Activated CD4-positive, alpha-beta T cell treated with anti-CD3 and anti-CD28 coated beads for 36 hours (primary cell): ENCODE measurements at regions not wholly inside any gene's neighbourhood (a gene's known extent, or its start where the extent isn't known, plus 50 kb on each side); places are given as distances from the start of the nearest gene placed in this dataset.

Source experiments
- ATAC-seq: fragments of 200-7000 bp; cut with Tn5 transposase; one replicate; pipeline ENCODE4 v1.10.0; 2021; ENCODE audit warnings: mild to moderate bottlenecking, moderate library complexity
- CTCF ChIA-PET: fragments of 350-600 bp; sonication (Branson Sonifier 250); formaldehyde crosslinking; loops from one replicate; lab custom pipeline; 2021; ENCODE audit warnings: antibody characterized with exemption; lab: Charles Lee
- POLR2A ChIA-PET: fragments of 350-600 bp; sonication (Branson Sonifier 250); formaldehyde crosslinking; loops from one replicate; lab custom pipeline; 2021; ENCODE audit warnings: antibody characterized with exemption, inconsistent platforms; lab: Charles Lee
- DNase-seq: peaks from one replicate; pipeline ENCODE4 v3.0.0-alpha.2; 2020
- H3K27ac Mint-ChIP-seq: one replicate; pipeline ENCODE4 v1.8.0; 2021; ENCODE audit warnings: mixed read lengths
- H3K27me3 Mint-ChIP-seq: one replicate; pipeline ENCODE4 v1.8.0; 2021; ENCODE audit warnings: mixed read lengths
- H3K36me3 Mint-ChIP-seq: one replicate; pipeline ENCODE4 v1.8.0; 2021; ENCODE audit warnings: low read depth, mixed read lengths
- H3K4me1 Mint-ChIP-seq: one replicate; pipeline ENCODE4 v1.8.0; 2021; ENCODE audit warnings: mixed read lengths
- H3K4me3 Mint-ChIP-seq: one replicate; pipeline ENCODE4 v1.8.0; 2021; ENCODE audit warnings: mild to moderate bottlenecking, moderate library complexity, mixed read lengths
- H3K9me3 Mint-ChIP-seq: one replicate; pipeline ENCODE4 v1.8.0; 2021; ENCODE audit warnings: low read depth, mixed read lengths
- intact Hi-C, 2 experiments: fragments of 100-400 bp; cut with DNase I in 1 of 2; cut with micrococcal nuclease in 1 of 2; formaldehyde crosslinking; loops; one replicate each; pipeline versions ENCODE4 v1.14.2 to v1.15.1; 2022 to 2024; cut with DNase I, micrococcal nuclease

DNA sequence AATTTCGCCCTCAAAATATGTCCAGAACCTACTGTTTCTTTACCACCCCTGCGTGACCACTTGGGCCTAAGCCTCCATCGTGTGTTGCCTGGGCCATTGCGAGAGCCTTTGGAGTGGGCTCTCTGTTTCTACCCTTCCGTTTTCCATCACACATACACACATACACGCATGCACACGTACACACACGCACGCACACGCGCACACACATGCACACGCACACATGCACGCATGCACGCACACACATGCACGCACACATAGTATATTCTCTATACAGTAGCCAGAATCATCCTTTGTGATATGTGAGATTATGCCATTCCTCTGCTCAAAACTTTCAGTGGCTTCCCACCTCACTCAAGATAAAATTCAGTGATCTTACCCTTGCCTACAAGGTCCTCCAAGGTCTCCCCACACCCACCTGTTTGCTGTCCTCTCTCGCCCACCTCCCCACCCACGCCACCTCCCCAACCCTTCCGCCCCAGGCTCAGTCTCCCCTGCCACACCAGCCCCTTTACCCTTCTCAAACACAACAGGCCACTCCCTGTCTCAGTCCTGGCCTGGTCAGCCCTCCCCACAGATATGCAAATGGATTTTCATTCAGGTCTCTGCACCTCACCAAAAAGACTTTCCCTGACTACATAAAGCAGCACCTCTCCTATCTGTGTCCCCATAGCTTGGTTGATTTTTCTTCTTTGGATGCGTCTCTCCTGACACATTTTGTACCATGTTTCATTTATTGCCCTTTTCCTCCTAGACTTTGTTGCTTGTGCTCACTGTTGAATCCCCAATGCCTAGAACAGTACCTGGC is 559.6 kb downstream of the CD83 start:
- DNase-seq = no peak
- intact Hi-C loops = loop anchor here (5.0 to 10.0 kb wide), 3 partner anchors 40 to 948 kb away; no protein-coding TSS in a partner anchor
- Mint-ChIP-seq H3K27me3 (no peaks in the 10 kb centered on the region), H3K4me1 (peaks cover 46% of the 10 kb centered on the region), H3K9me3 (no peaks in the 10 kb centered on the region), H3K27ac (peak overlapping the region; percentile 82), H3K36me3 (no peaks in the 10 kb centered on the region), H3K4me3 (no peak overlapping the region)
- POLR2A ChIA-PET = no interaction called here
- CTCF ChIA-PET = interaction anchor here (0.7 kb wide), 1 partner anchor 723 kb away, joined by 3 read pairs; no protein-coding TSS in a partner anchor
- no peak for ATAC-seq

DNA sequence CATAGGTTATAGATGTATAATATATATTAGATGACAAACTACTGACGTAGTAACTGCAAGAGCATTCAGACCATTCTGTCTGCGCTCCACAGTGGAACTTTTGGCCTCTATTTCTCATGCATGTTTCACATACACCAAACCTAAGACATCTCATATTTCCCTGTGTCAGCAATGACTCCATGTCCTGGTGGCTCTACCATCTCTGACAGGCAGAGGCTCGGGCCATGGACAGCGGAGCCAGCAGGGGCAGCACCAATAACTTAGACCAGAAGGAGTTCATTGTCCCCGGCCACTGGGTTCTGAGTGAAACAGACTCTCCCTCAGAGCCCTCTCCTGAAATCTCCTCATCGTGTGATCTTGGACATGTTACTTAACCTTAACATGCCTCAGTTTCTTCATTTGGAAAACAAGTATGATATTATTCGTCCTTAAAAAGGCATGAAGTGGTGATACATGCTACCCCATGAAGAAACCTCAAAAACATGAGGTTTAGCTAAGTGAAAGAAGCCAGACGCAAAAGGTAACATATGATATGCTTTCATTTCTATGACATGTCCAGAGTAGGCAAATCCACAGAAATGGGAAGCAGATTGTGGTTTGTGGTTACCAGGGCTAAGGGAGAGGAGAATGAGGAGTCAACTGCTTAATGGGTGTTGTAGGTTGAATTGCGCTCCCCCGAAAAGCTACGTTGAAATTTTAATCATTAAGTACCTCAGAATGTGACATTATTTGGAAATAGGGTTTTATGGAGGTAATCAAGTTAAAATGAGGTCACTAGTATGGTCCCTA is 564.0 kb upstream of the JARID2 start:
- ChIA-PET POLR2A (no interaction called here), CTCF (no interaction called here)
- DNase-seq (no peak), ATAC-seq (no peak)
- no peaks in the 10 kb centered on the region for H3K27me3 Mint-ChIP-seq
- no peak overlapping the region for H3K27ac Mint-ChIP-seq
- no peaks in the 10 kb centered on the region for H3K36me3 Mint-ChIP-seq
- no peak overlapping the region for H3K4me3 Mint-ChIP-seq
- intact Hi-C loops = no loop called here
- H3K4me1 Mint-ChIP-seq = peaks cover 7% of the 10 kb centered on the region
- H3K9me3 Mint-ChIP-seq = no peaks in the 10 kb centered on the region

DNA sequence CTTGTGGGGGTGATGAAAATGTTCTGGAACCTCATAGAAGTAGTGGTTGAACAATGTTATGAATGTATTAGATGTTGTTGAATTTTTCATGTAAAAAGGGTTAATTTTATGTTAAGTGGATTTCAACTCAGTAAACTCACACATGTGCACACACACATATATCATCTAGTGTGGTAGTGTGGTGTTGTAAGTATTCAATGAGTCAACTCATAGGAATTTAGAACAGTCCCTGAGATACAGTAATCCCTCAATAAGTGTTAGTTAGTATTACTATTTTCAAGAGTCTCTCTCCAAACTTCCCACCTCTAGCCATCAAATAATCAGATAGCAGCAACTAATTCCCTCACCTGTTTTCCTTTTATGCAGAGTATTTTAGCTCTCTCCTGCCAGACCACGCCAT is 563.1 kb upstream of the JARID2 start:
- CTCF ChIA-PET = no interaction called here
- ATAC-seq = no peak

DNA sequence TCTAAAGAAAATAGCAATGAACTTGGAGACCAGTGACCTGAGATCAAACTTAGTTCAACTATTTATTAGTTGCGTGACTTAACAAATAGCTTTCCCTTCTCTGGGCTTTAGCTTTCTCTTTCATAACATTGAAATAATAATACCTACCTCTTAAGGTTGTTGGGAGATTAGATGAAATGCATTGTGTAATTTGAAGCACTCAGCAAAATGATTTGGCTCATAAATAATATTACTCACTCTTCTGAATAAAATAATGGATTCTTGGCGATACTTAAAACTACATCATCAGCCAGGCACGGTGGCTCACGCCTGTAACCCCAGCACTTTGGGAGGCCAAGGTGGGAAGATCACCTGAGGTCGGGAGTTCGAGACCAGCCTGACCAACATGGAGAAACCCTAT is 556.2 kb upstream of the JARID2 start:
- Mint-ChIP-seq H3K36me3 (no peaks in the 10 kb centered on the region), H3K4me1 (no peaks in the 10 kb centered on the region), H3K27me3 (no peaks in the 10 kb centered on the region), H3K27ac (no peak overlapping the region), H3K9me3 (no peaks in the 10 kb centered on the region), H3K4me3 (no peak overlapping the region)
- ChIA-PET POLR2A (no interaction called here), CTCF (interaction anchor here (1.1 to 1.7 kb wide), 2 partner anchors 8 to 20 kb away, joined by 3 to 4 read pairs; no protein-coding TSS in a partner anchor)
- intact Hi-C loops = no loop called here
- ATAC-seq (no peak), DNase-seq (no peak)

More for the DNA sequence above, 563.1 kb upstream of the JARID2 start:
- DNase-seq = no peak
- Mint-ChIP-seq H3K4me1 (no peaks in the 10 kb centered on the region), H3K9me3 (no peaks in the 10 kb centered on the region), H3K4me3 (no peak overlapping the region), H3K27ac (no peak overlapping the region), H3K36me3 (no peaks in the 10 kb centered on the region), H3K27me3 (no peaks in the 10 kb centered on the region)
- intact Hi-C loops = no loop called here
- POLR2A ChIA-PET = no interaction called here

GRCh38 chr6:14690120-14691056 is 555.5 kb upstream of the JARID2 start:
- DNase-seq = no peak
- no peak overlapping the region for H3K4me3 Mint-ChIP-seq
- POLR2A ChIA-PET = no interaction called here
- H3K9me3 Mint-ChIP-seq = no peaks in the 10 kb centered on the region
- no peaks in the 10 kb centered on the region for H3K4me1 Mint-ChIP-seq
- no peak for ATAC-seq
- intact Hi-C loops = no loop called here
- no peaks in the 10 kb centered on the region for H3K36me3 Mint-ChIP-seq
- H3K27ac Mint-ChIP-seq = no peak overlapping the region
- H3K27me3 Mint-ChIP-seq = no peaks in the 10 kb centered on the region
- CTCF ChIA-PET = interaction anchor here (0.8 to 1.7 kb wide), 3 partner anchors 8 to 112 kb away, joined by 3 to 6 read pairs (median 4); no protein-coding TSS in a partner anchor

- Mint-ChIP-seq H3K27ac (no peak overlapping the region), H3K27me3 (no peaks in the 10 kb centered on the region), H3K4me3 (no peak overlapping the region), H3K4me1 (no peaks in the 10 kb centered on the region), H3K36me3 (no peaks in the 10 kb centered on the region), H3K9me3 (no peaks in the 10 kb centered on the region)
- ATAC-seq = peak; percentile 70
- no peak for DNase-seq
- CTCF ChIA-PET = no interaction called here
- intact Hi-C loops = no loop called here
- POLR2A ChIA-PET = no interaction called here
Observed at GRCh38 chr6:14692208-14692607, 553.7 kb upstream of the JARID2 start.

- POLR2A ChIA-PET = no interaction called here
- DNase-seq (no peak), ATAC-seq (peak; percentile 26)
- Mint-ChIP-seq H3K9me3 (no peaks in the 10 kb centered on the region), H3K27ac (no peak overlapping the region), H3K27me3 (no peaks in the 10 kb centered on the region), H3K4me3 (no peak overlapping the region), H3K36me3 (no peaks in the 10 kb centered on the region), H3K4me1 (no peaks in the 10 kb centered on the region)
- intact Hi-C loops = no loop called here
- CTCF ChIA-PET = interaction anchor here (1.4 kb wide), 1 partner anchor 9 kb away, joined by 4 read pairs; no protein-coding TSS in a partner anchor
Observed at GRCh38 chr6:14693301-14694192, 552.3 kb upstream of the JARID2 start.

DNA sequence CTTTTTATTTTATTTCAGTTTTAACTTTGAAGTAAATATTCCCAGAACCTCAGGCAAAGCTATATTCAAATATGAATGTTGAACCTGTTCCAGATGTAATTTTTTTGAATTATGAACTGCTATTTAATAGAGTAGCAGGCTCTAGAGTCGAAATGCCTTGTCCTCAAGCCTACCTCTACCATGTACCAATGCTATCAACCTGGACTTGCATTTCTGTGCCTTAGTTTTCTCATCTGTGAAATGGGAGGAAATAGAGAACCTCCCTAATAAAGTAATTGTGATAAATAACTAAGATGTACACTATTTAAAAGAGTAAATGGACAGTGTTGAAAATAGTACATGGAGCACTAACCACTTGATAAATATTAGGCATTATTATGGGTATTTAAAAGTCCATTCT is 551.6 kb upstream of the JARID2 start:
- ChIA-PET POLR2A (no interaction called here), CTCF (interaction anchor here (1.4 kb wide), 1 partner anchor 10 kb away, joined by 4 read pairs; no protein-coding TSS in a partner anchor)
- ATAC-seq (no peak), DNase-seq (no peak)
- Mint-ChIP-seq H3K36me3 (no peaks in the 10 kb centered on the region), H3K27me3 (no peaks in the 10 kb centered on the region), H3K4me1 (no peaks in the 10 kb centered on the region), H3K27ac (no peak overlapping the region), H3K9me3 (no peaks in the 10 kb centered on the region), H3K4me3 (no peak overlapping the region)
- intact Hi-C loops = no loop called here

DNA sequence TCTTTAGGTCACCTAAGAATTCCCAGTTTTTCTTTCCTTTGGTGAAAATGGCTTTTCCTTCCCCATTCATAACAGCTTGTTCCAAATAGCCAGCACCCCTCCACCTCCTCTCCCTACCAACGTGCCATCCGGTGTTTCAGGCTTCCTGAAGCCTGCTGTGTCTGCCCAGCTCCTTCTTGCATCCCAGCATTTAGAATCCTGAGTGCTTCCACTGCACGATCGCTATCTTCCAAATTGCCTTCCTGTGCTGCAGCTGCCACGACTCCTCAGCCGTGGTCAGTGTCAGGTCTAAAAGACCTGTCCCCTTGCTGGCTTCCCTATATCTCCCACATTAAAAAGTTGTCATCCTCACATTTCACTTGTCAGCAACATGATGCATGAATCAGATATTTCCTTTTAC is 550.3 kb upstream of the JARID2 start:
- DNase-seq (no peak), ATAC-seq (no peak)
- Mint-ChIP-seq H3K27ac (no peak overlapping the region), H3K36me3 (no peaks in the 10 kb centered on the region), H3K27me3 (no peaks in the 10 kb centered on the region), H3K4me3 (no peak overlapping the region), H3K4me1 (no peaks in the 10 kb centered on the region), H3K9me3 (peaks cover 7% of the 10 kb centered on the region)
- ChIA-PET CTCF (no interaction called here), POLR2A (no interaction called here)
- intact Hi-C loops = no loop called here

- Mint-ChIP-seq H3K27ac (no peak overlapping the region), H3K36me3 (no peaks in the 10 kb centered on the region), H3K4me3 (no peak overlapping the region), H3K9me3 (peaks cover 7% of the 10 kb centered on the region), H3K27me3 (no peaks in the 10 kb centered on the region), H3K4me1 (no peaks in the 10 kb centered on the region)
- ATAC-seq (no peak), DNase-seq (no peak)
- POLR2A ChIA-PET = no interaction called here
- CTCF ChIA-PET = no interaction called here
- intact Hi-C loops = no loop called here
Observed at GRCh38 chr6:14696367-14696766, 549.5 kb upstream of the JARID2 start.
